Rectal smooth muscle tissue (tissue), 1 donor: ENCODE measurements at regions not wholly inside any gene's neighbourhood (a gene's known extent, or its start where the extent isn't known, plus 50 kb on each side); places are given as distances from the start of the nearest gene placed in this dataset.
"Not testable (repeated sequence)": the region's sequence is repeated elsewhere in the genome, so short reads cannot be mapped to it uniquely, and the experiment has no call there.

Source experiments
- H3K27ac ChIP-seq: one replicate; pipeline ENCODE4 v1.7.0; 2013; ENCODE audit warnings: low read depth, low read length, inconsistent platforms
- H3K27me3 ChIP-seq: one replicate; pipeline ENCODE4 v1.7.0; 2013; ENCODE audit warnings: low read length; ENCODE audit not compliant: control insufficient read depth, insufficient read depth
- H3K36me3 ChIP-seq: one replicate; pipeline ENCODE4 v1.7.0; 2013; ENCODE audit warnings: low read length; ENCODE audit not compliant: control insufficient read depth, insufficient read depth
- H3K4me1 ChIP-seq: one replicate; pipeline ENCODE4 v1.7.0; 2013; ENCODE audit warnings: low read length; ENCODE audit not compliant: control insufficient read depth, insufficient read depth
- H3K4me3 ChIP-seq: one replicate; pipeline ENCODE4 v1.7.0; 2013; ENCODE audit warnings: low read length
- H3K9ac ChIP-seq: one replicate; pipeline ENCODE4 v1.7.0; 2013; ENCODE audit warnings: low read length

DNA sequence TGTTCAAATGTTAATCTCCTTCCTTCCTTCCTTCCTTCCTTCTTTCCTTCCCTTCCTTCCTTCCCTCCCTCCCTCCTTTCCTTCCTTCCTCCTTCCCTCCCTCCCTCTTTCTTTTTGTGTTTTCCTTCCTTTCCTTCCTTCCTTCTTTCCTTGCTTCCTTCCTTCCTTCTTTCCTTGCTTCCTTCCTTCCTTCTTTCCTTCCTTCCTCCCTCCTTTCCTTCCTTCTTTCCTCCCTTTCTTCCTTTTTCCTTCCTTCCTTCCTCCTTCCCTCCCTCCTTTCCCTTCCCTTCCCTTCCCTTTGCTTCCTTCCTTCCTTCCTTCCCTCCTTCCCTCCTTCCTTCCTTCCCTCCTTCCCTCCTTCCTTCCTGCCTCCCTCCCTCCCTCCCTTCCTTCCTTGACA is 136.3 kb downstream of the SLC25A46 start:
- H3K36me3 ChIP-seq, result not testable (repeated sequence)

DNA sequence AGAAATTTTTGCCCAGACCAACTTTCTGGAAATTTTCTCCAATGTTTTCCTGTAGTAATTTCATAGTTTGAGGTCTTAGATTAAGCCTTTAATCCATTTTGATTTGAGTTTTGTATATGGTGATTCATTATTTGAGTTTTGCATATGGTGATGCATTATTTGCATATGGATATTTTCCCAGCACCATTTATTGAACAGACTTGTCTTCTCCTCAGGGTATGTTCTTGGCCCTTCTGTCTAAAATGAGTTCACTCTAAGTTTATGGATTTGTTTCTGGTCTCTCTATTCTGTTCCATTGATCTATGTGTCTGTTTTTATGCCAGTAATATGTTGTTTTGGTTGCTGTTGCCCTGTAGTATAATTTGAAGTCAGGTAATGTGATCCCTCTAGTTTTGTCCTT is 139.3 kb downstream of the SLC25A46 start:
- Histone ChIP-seq H3K9ac (no peak overlapping the region), H3K4me3 (no peak overlapping the region), H3K27ac (no peak overlapping the region), H3K27me3 (no peaks in the 10 kb centered on the region), H3K4me1 (no peaks in the 10 kb centered on the region), H3K36me3 (no peaks in the 10 kb centered on the region)

More for the DNA sequence above, 136.3 kb downstream of the SLC25A46 start:
- not testable (repeated sequence) for H3K9ac ChIP-seq, H3K27me3 ChIP-seq, H3K27ac ChIP-seq, H3K4me1 ChIP-seq, H3K4me3 ChIP-seq

DNA sequence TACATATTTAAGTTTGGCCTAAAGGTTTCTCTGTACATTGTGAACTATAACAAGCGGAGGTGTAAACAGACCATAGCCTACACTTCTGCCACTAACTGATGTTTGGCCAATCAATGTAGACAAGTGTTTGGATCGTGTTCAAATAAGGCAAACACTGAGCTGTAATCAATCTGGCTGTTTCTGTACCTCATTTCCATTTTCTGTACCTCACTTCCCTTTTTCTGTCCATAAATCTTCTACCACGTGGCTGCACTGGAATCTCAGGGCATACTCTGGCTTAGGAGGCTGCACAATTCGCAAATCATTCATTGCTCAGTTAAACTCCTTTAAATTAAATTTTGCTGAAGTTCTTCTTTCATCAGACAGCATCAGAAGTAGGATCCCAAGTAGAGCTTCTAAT is 140.9 kb downstream of the SLC25A46 start:
- Histone ChIP-seq H3K27me3 (no peaks in the 10 kb centered on the region), H3K9ac (no peak overlapping the region), H3K4me3 (no peak overlapping the region), H3K4me1 (no peaks in the 10 kb centered on the region), H3K27ac (no peak overlapping the region), H3K36me3 (no peaks in the 10 kb centered on the region)

DNA sequence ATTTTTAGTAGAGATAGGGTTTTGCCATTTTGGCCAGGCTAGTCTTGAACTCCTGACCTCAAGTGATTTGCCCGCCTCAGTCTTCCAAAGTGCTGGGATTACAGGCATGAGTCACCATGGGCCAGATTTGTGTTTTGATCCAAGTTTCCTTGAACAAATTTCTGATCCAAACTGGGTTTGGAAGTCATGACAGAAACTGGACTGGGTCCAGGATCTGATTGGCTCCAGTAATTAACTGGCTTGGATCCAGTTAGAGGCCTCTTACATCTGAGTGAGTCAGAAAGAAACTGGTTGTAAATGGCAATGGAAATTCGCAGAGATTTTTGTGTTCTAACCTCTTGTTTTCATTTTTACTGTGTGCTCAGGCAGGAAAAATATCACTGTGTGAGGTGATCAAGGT is 141.6 kb downstream of the SLC25A46 start:
- Histone ChIP-seq H3K4me1 (no peaks in the 10 kb centered on the region), H3K36me3 (no peaks in the 10 kb centered on the region), H3K9ac (no peak overlapping the region), H3K27me3 (no peaks in the 10 kb centered on the region), H3K27ac (no peak overlapping the region), H3K4me3 (no peak overlapping the region)

DNA sequence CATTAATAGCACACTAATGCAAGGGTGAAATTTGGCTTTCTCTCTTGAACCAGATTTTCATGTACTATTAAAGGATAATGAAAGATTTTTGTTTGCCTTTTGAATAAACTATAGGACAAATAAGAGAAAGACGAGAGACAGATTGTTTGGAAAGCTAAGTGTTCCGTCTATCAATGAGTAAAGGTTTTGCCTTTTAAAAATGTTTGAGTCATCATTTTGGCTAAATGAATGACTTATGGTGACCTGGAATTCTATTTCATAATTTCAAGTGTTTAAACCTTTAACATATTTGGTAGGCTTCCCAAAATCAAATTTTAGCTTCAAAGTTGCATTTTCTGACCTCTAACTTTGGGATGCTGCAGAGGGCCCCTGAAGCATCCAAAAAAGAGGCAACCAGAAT is 145.2 kb downstream of the SLC25A46 start:
- H3K4me1 ChIP-seq, result no peaks in the 10 kb centered on the region
- H3K27me3 ChIP-seq, result no peaks in the 10 kb centered on the region
- H3K9ac ChIP-seq, result no peak overlapping the region
- no peak overlapping the region for H3K4me3 ChIP-seq
- H3K36me3 ChIP-seq, result no peaks in the 10 kb centered on the region
- no peak overlapping the region for H3K27ac ChIP-seq

DNA sequence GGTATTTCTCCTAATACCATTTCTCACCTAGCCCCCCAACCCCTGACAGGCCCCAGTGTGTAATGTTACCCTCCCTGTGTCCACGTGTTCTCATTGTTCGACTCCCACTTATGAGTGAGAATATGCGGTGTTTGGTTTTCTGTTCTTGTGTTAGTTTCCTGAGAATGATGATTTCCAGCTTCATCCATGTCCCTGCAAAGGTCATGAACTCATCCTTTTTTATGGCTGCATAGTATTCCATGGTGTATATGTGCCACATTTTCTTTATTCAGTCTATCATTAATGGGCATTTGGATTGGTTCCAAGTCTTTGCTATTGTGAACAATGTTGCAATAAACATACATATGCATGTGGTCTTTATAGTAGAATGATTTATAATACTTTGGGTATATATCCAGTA is 148.4 kb downstream of the SLC25A46 start:
- not testable (repeated sequence) for H3K27ac ChIP-seq, H3K4me1 ChIP-seq, H3K4me3 ChIP-seq, H3K27me3 ChIP-seq, H3K9ac ChIP-seq, H3K36me3 ChIP-seq

DNA sequence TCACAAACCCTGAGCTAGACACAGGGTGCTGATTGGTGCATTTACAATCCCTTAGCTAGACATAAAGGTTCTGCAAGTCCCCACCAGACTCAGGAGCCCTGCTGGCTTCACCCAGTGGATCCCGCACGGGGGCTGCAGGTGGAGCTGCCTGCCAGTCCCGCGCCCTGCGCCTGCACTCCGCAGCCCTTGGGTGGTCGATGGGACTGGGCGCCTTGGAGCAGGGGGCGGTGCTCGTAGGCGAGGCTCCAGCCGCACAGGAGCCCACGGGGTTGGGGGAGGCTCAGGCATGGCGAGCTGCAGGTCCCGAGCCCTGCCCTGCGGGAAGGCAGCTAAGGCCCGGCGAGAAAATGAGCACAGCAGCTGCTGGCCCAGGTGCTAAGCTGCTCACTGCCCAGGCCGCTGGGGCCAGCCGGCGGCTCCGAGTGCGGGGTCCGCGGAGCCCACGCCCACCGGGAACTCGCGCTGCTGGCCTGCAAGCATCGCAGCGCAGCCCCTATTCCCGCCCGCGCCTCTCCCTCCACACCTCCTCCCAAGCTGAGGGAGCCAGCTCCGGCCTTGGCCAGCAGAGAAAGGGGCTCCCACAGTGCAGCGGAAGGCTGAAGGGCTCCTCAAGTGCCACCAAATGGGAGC is 155.2 kb downstream of the SLC25A46 start:
- H3K9ac ChIP-seq, H3K4me3 ChIP-seq: not testable (repeated sequence)

DNA sequence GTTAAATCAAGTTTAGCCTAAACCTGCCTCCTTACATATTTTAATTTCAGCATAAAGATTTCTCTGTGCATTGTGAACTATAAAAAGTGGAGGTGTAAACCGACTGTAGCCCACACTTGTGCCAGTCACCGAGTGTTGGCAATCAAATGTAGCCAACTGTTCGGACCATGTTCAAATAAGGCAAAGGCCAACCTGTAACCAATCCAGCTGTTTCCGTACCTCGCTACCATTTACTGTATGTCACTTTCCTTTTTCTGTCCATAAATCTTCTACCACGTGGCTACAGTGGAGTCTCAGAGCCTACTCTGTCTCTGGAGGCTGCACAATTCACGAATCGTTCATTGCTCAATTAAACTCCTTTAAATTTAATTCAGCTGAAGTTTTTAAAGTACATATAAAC is 156.0 kb downstream of the SLC25A46 start:
- H3K27ac ChIP-seq, result no peak overlapping the region
- no peaks in the 10 kb centered on the region for H3K27me3 ChIP-seq
- no peaks in the 10 kb centered on the region for H3K36me3 ChIP-seq
- no peak overlapping the region for H3K9ac ChIP-seq
- H3K4me1 ChIP-seq, result no peaks in the 10 kb centered on the region
- no peak overlapping the region for H3K4me3 ChIP-seq

More for the DNA sequence above, 155.2 kb downstream of the SLC25A46 start:
- H3K36me3 ChIP-seq, H3K27ac ChIP-seq, H3K27me3 ChIP-seq, H3K4me1 ChIP-seq: not testable (repeated sequence)

DNA sequence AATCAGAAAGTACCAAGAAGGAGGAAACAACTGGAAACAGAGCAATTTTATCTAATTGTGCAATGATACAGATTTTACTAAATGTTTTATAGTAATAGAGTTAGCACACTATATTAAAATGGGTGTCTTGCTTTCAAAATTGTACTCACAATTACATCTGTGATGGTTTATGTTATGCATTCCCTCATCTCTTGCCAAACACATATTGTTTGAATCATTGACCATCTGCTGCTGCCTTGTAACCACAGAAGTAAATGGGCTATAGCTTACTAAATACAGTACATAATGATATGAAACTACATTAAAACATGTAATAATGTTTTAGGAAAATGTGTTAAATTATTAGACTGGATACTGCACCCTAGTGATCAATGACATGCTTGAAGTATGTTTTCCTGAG is 158.1 kb downstream of the SLC25A46 start:
- H3K4me3 ChIP-seq, result no peak overlapping the region
- no peak overlapping the region for H3K9ac ChIP-seq
- no peaks in the 10 kb centered on the region for H3K27me3 ChIP-seq
- no peaks in the 10 kb centered on the region for H3K4me1 ChIP-seq
- H3K36me3 ChIP-seq, result no peaks in the 10 kb centered on the region
- no peak overlapping the region for H3K27ac ChIP-seq

DNA sequence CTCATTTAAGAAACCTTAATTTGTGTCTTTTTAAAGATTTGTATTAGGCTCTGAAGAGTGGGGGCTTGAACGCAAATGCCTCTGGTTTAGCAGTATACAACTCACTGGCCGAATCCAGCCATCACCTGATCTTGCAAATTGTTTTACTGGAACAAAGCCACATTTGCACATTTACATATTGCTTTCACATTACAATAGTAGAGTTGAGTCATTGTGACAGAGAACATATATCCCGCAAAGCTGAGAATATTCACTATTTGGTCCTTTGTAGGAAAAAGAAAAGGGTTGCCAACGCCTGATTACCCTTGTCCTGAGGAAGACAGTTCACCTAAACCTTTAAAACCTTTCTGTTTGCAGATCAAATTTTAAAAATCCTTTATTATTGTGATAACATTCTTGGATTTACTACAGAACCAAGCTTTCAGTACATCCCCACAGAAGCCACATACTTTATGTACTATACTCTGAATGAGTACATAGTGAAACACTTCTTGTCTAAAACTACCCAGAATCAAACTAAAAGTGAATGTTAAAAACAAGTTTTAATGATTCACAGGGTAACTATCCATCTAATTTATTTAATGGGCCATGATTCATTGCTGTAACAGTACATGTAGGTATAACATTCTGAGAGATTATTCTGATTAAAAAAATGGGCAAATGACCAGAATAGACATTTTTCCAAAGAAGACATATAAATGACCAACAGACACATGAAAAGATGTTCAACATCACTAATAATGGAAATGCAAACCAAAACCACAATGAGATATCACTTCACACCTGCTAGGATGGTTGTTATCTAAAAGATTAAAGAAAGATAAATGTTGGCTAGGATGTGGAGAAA is 161.0 kb downstream of the SLC25A46 start:
- no peak overlapping the region for H3K9ac ChIP-seq
- no peak overlapping the region for H3K4me3 ChIP-seq
- H3K36me3 ChIP-seq, result no peaks in the 10 kb centered on the region
- H3K4me1 ChIP-seq, result no peaks in the 10 kb centered on the region
- no peaks in the 10 kb centered on the region for H3K27me3 ChIP-seq
- no peak overlapping the region for H3K27ac ChIP-seq

DNA sequence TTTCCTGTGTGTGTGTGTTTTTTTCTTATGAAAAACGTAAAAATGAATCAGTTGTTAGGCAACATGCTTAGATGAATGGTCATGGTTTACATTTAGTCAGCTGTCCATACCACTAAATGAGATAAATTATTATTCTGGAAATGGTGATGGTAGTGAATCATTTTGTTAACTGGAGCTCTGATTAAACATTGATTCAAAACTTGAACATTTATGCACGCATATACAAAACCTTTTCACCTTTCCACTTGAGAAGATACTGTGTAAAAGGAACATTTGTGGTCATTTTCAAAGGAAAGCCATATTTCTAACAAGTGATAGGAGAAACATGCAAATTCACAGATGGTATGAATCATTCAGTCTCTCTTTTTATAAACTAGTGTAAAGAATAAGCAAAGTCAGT is 162.0 kb downstream of the SLC25A46 start:
- H3K4me1 ChIP-seq, result no peaks in the 10 kb centered on the region
- H3K9ac ChIP-seq, result no peak overlapping the region
- no peaks in the 10 kb centered on the region for H3K36me3 ChIP-seq
- H3K4me3 ChIP-seq, result no peak overlapping the region
- H3K27ac ChIP-seq, result no peak overlapping the region
- no peaks in the 10 kb centered on the region for H3K27me3 ChIP-seq

DNA sequence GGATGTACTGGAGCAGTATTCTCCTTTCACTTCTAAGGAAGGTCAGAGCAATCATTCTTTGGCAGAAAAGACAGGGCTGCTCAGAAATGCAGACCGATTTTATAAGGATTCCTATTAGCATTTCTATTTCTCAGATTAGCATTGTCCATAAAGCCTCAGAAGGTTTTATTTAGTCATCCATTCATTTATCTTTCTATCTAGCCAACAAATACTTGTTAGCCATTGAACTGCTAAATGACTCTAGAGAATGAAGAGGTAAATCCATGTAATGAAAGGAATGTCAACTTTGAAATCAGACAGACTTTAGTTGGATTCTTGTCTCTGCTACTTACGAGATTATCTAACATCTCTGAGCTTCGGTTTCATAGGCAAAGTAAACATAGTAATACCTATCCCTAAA is 165.2 kb downstream of the SLC25A46 start:
- Histone ChIP-seq H3K4me3 (no peak overlapping the region), H3K36me3 (no peaks in the 10 kb centered on the region), H3K9ac (no peak overlapping the region), H3K27me3 (no peaks in the 10 kb centered on the region), H3K4me1 (no peaks in the 10 kb centered on the region), H3K27ac (no peak overlapping the region)

DNA sequence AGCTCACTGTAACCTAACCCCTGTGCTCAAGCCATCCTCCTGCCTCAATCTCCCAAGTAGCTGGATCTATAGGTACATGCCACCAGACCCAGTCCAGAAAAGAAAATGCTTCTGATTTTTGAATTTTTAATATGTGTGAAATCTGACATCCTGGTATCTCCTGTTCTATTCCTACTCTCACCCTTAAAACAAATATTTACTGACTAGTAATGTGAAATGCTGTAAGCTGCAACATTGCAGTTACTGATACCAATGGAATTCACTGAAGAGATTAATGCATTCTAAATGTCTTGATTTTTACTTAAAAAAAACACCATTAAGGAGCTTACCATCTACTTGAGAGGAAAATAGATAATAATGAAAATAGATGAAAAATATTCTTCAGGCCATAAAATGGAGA is 162.7 kb upstream of the TSLP start:
- no peaks in the 10 kb centered on the region for H3K27me3 ChIP-seq
- no peaks in the 10 kb centered on the region for H3K4me1 ChIP-seq
- H3K9ac ChIP-seq, result no peak overlapping the region
- H3K4me3 ChIP-seq, result no peak overlapping the region
- no peak overlapping the region for H3K27ac ChIP-seq
- no peaks in the 10 kb centered on the region for H3K36me3 ChIP-seq
